GM19467 (cell line): ENCODE measurements at regions not wholly inside any gene's neighbourhood (a gene's known extent, or its start where the extent isn't known, plus 50 kb on each side); places are given as distances from the start of the nearest gene placed in this dataset.

Source experiments
- ATAC-seq: cut with Tn5 transposase; IDR thresholded peaks from one replicate; pipeline ENCODE4 v1.9.1; 2021; ENCODE audit warnings: mild to moderate bottlenecking, moderate library complexity; ENCODE audit not compliant: unreplicated experiment

DNA sequence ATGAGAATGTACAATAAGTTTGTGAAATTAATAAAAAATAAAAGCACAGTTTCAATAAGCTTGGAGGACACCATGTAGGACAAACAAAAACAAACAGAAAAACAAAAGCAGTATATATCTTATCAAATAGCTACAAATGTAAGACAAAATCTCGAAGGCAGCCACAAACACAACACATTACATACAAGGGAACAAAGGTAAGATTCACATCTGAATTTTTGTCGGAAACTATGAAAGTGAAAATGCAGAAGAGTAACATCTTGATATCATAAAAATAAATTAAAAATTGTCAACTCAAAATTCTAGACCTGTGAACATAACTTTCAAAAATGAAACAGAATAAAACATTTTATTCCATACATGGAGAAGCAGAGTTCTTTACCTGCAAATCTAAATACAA lies 1049.5 kb upstream of the ADGRL2 start:
- no peak for ATAC-seq

- ATAC-seq = no peak
These were observed 1069.4 kb upstream of the ADGRL2 start for GRCh38 chr1:80731241-80731894.

DNA sequence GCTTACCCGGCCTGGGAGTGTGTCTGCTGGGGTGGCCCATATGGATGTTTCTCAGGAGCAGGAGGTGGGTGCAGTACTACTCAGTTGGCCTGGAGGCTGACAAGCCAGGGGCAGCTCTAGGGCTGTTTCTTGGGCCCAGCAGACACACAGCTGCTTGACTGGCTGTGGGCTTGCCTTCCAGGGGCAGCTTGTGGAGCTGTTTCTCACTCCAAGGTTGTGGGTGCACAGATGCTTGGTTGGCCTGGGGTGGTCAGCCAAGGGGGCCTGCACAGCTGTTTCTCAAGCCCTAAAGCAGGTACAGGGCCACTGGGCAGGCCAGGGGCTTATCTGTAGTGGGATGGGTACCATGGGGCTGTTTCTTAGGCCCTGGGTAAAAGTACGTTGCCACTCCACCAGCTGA lies 1078.1 kb upstream of the ADGRL2 start:
- ATAC-seq = no peak

DNA sequence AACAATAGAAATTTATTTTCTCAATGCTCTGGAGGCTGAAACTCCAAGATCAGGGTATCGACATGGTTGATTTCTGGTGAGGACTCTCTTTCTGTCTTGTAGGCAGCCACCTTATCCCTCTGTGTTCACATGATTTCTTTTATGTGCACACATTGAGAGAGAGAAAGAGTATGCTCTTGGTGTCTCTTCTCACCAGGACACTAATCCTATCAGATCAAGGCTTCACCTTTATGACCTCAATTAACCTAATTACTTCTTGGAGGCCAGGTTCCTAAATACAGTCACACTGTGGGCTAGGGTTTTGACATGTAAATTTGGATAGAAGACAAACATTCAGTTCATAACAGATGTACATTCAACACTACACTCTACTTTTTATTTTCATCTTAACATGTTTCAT lies 1094.2 kb upstream of the ADGRL2 start:
- no peak for ATAC-seq

GRCh38 chr1:80678438-80678837 lies 1122.3 kb upstream of the ADGRL2 start:
- ATAC-seq = no peak

- ATAC-seq = no peak
These were observed 1125.3 kb upstream of the ADGRL2 start for GRCh38 chr1:80675454-80675853.

GRCh38 chr1:80673935-80674597 lies 1126.7 kb upstream of the ADGRL2 start:
- no peak for ATAC-seq

DNA sequence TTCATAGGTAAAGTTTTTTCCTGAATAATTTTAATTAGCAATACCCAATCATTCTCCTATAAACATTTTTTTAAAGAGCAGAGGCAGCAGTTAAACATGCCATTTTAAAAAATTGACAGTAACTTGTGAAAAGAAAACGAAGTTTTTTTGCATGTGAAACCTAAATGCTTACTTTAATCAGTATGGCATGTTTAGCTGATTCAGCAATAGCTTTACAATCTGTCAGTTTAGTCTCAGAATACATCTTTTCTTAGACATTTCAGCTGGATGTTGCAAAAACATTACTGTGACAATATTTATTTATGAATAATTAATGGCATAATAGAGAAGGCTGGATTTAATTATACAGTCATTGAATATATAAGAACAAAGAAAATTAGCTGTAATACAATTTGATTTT lies 1132.4 kb upstream of the ADGRL2 start:
- no peak for ATAC-seq

DNA sequence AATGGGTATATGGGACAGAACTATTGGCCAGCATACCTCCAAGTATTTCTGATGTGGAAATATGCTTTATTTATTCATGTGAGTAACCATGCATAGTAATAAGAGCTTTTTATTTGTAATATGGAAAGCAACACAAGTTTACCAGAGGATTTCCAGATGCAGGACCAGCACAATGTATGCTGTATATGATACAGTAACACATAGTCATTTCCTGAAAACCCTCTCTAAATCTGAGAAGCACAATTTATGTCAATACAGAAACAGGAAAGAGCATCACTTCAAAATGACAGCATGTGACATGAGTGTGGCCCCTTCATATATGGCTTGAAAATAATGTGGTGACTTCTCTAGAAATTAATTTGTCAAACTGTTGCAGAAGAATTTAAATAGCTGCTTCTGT lies 1134.7 kb upstream of the ADGRL2 start:
- ATAC-seq = no peak

DNA sequence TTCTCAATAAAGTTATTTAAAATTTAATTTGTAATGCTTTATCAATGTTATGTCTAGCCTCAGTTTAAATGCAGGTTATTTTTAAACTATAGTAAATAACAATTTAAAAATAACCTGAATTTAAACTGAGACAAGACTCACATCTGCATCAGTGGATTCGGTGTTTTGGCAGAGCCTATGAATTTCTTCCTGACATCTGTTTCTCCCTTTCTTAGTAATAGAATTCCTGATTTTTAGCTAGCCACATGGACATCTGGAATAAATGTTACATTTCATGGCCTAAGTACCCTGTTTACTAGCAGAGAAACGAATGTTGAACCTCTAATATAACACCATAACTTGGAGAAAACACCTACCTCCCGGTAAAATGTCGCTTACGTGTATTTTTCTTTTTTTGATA lies 1141.6 kb upstream of the ADGRL2 start:
- no peak for ATAC-seq

DNA sequence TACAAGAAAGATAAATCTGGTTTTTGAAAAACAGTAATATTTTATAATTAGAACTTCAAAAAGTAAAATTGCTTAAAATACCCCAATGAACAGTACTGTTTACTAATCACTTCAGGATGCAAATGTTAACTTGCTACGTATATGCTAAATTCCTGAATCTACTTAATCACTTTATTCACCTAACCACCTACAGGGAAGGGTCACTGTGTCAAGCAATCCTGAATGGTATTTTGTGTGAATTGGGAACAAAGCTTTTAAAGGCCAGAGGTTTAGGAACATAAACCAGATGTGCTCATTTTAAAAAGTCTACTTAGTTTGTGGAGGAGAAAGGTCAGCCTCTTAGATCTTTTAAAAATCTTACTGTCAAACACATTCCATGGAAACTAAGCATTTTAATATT lies 1143.0 kb upstream of the ADGRL2 start:
- no peak for ATAC-seq

DNA sequence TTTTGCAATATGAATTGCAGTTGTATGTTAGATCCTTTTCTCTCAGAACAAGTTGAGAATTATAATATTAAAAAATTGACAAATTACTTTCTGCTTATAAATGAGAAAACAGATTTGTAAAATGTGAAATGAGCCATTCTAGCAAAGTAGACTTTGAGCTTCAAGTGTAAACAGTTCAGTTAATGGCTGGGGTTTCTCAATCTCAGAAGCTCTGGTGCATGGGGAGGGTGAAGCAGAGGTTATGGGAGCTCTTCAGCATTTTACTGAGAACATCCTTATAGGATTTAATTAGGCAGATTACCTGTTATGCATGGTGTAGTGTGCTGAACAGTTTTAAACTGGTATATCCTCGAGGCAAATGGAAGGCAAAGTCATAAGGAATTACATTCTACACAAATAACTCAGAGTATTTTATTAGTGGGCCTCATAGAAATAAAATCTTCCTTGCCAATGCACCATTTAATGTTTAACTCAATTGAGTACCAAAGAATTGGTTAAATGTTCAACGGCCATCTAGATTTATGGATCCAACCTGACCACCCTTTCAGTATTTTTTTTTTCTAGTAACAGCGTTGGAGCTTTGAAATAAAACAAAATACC lies 1143.6 kb upstream of the ADGRL2 start:
- ATAC-seq = no peak

- ATAC-seq = no peak
These were observed 1144.1 kb upstream of the ADGRL2 start for GRCh38 chr1:80656641-80657040.

GRCh38 chr1:80656014-80656636 lies 1144.6 kb upstream of the ADGRL2 start:
- ATAC-seq = peak; percentile 83

DNA sequence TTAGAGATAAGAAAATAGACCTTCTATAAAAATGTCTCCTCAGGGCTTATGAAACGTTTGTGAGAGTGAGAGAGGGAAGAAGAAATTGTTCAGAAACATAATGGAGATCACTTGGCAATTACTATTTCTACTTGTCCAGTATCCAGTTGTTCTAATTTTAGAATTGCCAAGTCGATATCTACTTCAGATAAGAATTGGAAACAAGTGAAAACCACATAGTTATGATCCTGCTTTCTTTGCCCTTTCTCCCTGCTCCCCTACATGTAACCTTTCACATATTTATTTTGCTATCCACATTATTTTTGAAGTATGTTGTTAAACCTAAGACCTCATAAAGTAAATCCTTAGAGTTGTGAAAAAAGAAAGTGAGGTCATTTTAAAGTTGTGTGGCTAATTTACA lies 1154.7 kb upstream of the ADGRL2 start:
- no peak for ATAC-seq

GRCh38 chr1:80645621-80646020 lies 1155.1 kb upstream of the ADGRL2 start:
- ATAC-seq = no peak

- peak; percentile 47 for ATAC-seq
These were observed 1159.8 kb upstream of the ADGRL2 start for GRCh38 chr1:80640978-80641377.

DNA sequence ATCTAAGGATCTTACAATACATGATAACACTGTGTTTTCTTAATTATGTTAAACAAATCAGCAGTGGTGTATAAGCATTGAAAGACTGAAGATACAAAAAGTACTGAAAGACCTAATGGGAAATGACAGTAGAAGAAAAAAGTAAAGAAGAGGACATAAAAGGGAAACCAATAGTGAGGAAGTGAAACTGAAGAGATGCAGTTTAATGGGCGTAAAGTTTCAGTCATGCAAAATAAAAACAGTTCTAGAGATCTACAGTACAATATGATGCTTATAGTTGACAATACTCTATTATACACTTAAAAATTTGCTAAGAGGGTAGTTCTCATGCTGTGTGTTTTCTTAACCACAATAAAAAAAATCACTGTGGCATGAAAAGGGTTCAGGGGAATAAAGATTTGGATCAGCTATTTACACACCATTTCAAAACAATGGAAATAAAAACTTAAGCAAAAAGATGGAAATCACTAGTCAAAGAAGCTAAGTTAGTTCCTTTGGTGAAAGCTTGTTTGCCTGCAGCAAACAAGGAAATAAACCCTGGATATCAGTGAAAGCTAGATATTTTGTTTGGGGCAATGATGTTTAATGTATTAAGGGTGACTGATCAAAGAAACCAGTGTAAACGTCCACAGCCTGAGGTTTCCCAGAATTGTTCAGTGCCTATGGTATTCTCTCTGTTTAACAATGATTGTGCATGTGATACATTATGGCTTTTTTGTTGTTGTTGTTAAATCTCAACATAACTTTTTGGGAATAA lies 1160.8 kb upstream of the ADGRL2 start:
- ATAC-seq = peak; percentile 96

DNA sequence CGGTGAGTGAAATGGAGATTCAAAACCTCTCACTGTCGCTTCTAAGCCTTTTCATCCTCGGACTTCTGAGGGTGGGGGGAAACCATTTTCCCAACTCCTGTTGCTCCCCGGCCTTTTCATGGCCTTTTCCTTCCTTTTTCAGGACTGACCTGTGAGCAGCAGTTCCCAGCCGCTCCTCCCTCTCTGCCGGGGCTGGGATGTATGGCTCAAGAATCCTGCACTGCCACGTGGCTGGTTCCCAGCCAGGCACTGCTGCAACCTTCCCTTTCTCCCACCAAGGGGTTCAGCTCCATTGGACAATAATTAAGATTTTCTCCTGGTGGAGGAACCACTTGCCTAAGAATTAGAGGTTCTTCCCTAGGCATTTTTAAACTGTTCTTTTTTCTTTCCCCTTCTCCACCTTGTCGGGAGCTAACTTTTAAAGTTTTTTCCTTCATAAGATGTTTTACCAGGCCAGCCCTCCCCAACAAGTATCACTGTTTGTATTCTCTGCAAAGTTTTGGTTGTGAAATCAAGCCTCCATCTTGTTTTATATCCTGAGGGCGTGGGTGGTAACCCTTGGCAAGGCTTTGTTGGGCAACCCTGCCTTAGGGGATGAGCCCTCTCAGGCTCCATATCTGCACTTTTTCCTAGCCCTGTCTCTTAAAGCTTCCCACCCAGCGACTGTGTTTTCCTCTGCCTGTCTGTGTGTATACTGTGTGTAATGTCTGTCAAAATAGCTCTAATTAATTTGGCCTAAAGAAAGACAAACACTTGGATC lies 1166.6 kb upstream of the ADGRL2 start:
- no peak for ATAC-seq

DNA sequence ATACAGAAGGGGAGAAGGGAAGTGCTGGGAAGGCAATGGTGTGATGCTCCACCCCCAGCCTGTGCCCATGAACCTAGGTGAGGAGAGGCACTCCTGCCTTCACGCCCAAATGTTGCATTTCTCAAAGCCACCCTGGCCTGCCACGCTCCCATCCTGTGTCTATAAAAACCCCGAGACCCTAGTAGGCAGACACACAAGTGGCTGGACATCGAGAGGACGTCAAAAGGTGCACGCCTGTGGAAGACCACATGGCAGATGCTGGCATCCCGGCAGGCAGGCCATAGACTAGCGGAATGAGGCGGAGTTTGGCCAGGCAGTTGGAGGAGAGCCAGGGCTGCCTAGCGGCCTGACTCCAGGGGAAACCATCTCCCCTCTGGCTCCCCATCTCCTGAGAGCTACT lies 1168.5 kb upstream of the ADGRL2 start:
- no peak for ATAC-seq
